CD4-positive, alpha-beta memory T cell (primary cell): ENCODE measurements at regions not wholly inside any gene's neighbourhood (a gene's known extent, or its start where the extent isn't known, plus 50 kb on each side); places are given as distances from the start of the nearest gene placed in this dataset.

ENCODE experiments used
- CTCF ChIA-PET: fragments of 350-600 bp; sonication (Branson Sonifier 250); formaldehyde crosslinking; loops from one replicate; lab custom pipeline; 2021; ENCODE audit warnings: inconsistent platforms; ENCODE audit not compliant: partially characterized antibody; lab: Charles Lee
- POLR2A ChIA-PET: fragments of 350-600 bp; sonication (Branson Sonifier 250); formaldehyde crosslinking; loops from one replicate; lab custom pipeline; 2021; ENCODE audit not compliant: partially characterized antibody; lab: Charles Lee
- DNase-seq, 5 donors: peaks; one replicate each; pipeline versions ENCODE4 v3.0.0 to v3.0.0-alpha.2; 2020 to 2022; ENCODE audit warnings: mixed read lengths in 1 of 5
- H3K27ac ChIP-seq: one replicate; pipeline ENCODE4 v1.7.0; 2013; ENCODE audit warnings: low read depth, low read length
- H3K27me3 ChIP-seq: 2 replicates; pipeline ENCODE4 v1.7.0; 2013; ENCODE audit warnings: mild to moderate bottlenecking, low read length, moderate library complexity; ENCODE audit not compliant: insufficient read depth
- H3K36me3 ChIP-seq: 2 replicates; pipeline ENCODE4 v1.7.0; 2013; ENCODE audit warnings: mild to moderate bottlenecking, low read length, moderate library complexity; ENCODE audit not compliant: insufficient read depth
- H3K4me1 ChIP-seq: 2 replicates; pipeline ENCODE4 v1.7.0; 2013; ENCODE audit warnings: mild to moderate bottlenecking, low read length, moderate library complexity; ENCODE audit not compliant: insufficient read depth
- H3K4me3 ChIP-seq, 2 donors: one replicate each; pipeline ENCODE4 v1.7.0; 2013; ENCODE audit warnings: low read length in 2 of 2, mild to moderate bottlenecking in 1 of 2
- H3K9me3 ChIP-seq, 2 donors: one replicate each; pipeline ENCODE4 v1.7.0; 2013; ENCODE audit warnings: low read length in 2 of 2, control low read depth in 1 of 2; ENCODE audit not compliant: control insufficient read depth in 1 of 2
- H3K27ac Mint-ChIP-seq, 7 donors: one replicate each; pipeline ENCODE4 v1.8.0; 2020 to 2021; ENCODE audit warnings: mixed read lengths in 7 of 7, mild to moderate bottlenecking in 6 of 7, inconsistent platforms in 3 of 7, moderate library complexity in 3 of 7
- H3K27me3 Mint-ChIP-seq, 2 donors: one replicate each; pipeline ENCODE4 v1.8.0; 2020 to 2021; ENCODE audit warnings: mixed read lengths in 2 of 2
- H3K36me3 Mint-ChIP-seq, 2 donors: one replicate each; pipeline ENCODE4 v1.8.0; 2020 to 2021; ENCODE audit warnings: mixed read lengths in 2 of 2, inconsistent platforms in 1 of 2, mild to moderate bottlenecking in 1 of 2
- H3K4me1 Mint-ChIP-seq, 4 donors: one replicate each; pipeline ENCODE4 v1.8.0; 2020 to 2021; ENCODE audit warnings: mixed read lengths in 4 of 4, mild to moderate bottlenecking in 1 of 4
- H3K4me3 Mint-ChIP-seq, 8 donors: one replicate each; pipeline ENCODE4 v1.8.0; 2020 to 2021; ENCODE audit warnings: mixed read lengths in 8 of 8, mild to moderate bottlenecking in 7 of 8, moderate library complexity in 6 of 8, inconsistent platforms in 3 of 8
- H3K9me3 Mint-ChIP-seq, 8 donors: one replicate each; pipeline ENCODE4 v1.8.0; 2020 to 2021; ENCODE audit warnings: mixed read lengths in 8 of 8, mild to moderate bottlenecking in 5 of 8, inconsistent platforms in 3 of 8, moderate library complexity in 1 of 8
- intact Hi-C: fragments of 100-400 bp; cut with micrococcal nuclease; formaldehyde crosslinking; loops from one replicate; pipeline ENCODE4 v1.15.1; 2023

DNA sequence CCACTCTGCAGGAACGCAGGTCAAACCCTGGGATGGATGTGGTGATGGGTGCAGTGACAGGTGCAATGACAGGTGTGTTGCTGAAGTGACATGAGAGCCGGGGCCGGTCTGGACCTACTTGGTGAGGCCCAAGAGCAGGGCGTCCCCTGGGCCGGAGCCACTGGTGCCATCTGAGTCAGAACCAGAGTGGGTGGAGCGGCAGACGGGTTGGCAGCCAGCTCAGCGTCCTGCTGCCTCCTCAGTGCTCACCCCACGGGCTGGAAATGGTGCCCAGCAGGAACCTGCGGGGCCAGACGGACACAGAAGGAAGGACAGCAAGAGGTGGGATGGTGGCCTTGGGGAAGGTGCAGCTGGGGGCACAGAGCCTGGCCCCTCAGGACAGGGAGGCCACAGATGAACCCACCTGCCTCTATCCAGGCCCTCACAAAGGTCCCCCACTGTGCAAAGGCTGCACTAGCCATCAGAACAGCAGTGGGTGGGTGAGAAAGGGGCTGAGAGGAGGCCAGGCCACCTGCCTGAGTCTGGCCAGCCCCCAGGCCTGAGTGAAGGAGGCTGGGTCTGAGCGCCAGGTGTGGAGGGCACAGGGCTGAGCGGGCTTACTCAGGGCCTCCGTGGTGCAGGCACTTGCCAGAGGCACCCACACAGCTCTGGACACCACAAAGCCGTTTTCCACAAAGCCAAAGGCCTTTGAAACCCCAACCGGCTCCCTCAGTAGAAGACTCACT lies 129.0 kb upstream of the PPP2R2D start:
- Histone ChIP-seq H3K4me3 (no peak overlapping the region), H3K27ac (no peak overlapping the region), H3K4me1 (no peaks in the 10 kb centered on the region), H3K9me3 (peaks cover 0 to 3% of the 10 kb centered on the region in 2 donors), H3K36me3 (no peaks in the 10 kb centered on the region), H3K27me3 (no peaks in the 10 kb centered on the region)
- DNase-seq = no peak
- Mint-ChIP-seq H3K36me3 (peaks cover 0 to 2% of the 10 kb centered on the region in 2 donors), H3K9me3 (peaks cover 3 to 18% (median 11%) of the 10 kb centered on the region in 8 donors), H3K4me3 (no peak overlapping the region), H3K4me1 (no peaks in the 10 kb centered on the region), H3K27ac (no peak overlapping the region), H3K27me3 (peaks cover 4% of the 10 kb centered on the region in 2 donors)
- intact Hi-C loops = no loop called here
- POLR2A ChIA-PET = no interaction called here
- CTCF ChIA-PET = no interaction called here

DNA sequence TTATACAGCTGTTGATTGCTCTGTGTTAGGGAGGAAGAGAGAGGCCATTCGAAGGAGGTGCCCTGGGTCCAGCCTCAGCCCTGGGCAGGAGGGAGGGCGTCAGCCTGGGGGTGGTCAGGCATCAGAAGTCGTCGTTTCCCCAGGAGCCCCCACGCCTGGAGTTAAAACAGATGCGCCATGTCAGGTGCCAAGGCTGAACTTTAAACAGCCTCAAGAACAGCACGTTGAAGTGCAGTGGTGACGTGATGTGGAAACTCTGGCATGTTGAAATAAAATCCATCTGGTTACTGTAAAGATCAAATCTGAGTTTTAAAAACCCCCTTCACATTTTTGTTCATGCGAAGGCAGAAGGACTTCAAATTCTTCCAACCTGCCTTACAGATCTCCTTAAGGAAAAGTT lies 128.4 kb upstream of the PPP2R2D start:
- CTCF ChIA-PET = no interaction called here
- Mint-ChIP-seq H3K4me1 (no peaks in the 10 kb centered on the region), H3K36me3 (peaks cover 0 to 2% of the 10 kb centered on the region in 2 donors), H3K9me3 (peaks cover 5 to 23% (median 14%) of the 10 kb centered on the region in 8 donors), H3K4me3 (no peak overlapping the region), H3K27me3 (peaks cover 4% of the 10 kb centered on the region in 2 donors), H3K27ac (no peak overlapping the region)
- POLR2A ChIA-PET = no interaction called here
- Histone ChIP-seq H3K9me3 (peaks cover 0 to 7% of the 10 kb centered on the region in 2 donors), H3K27me3 (no peaks in the 10 kb centered on the region), H3K36me3 (no peaks in the 10 kb centered on the region), H3K4me1 (no peaks in the 10 kb centered on the region), H3K4me3 (no peak overlapping the region), H3K27ac (no peak overlapping the region)
- intact Hi-C loops = no loop called here
- no peak for DNase-seq

DNA sequence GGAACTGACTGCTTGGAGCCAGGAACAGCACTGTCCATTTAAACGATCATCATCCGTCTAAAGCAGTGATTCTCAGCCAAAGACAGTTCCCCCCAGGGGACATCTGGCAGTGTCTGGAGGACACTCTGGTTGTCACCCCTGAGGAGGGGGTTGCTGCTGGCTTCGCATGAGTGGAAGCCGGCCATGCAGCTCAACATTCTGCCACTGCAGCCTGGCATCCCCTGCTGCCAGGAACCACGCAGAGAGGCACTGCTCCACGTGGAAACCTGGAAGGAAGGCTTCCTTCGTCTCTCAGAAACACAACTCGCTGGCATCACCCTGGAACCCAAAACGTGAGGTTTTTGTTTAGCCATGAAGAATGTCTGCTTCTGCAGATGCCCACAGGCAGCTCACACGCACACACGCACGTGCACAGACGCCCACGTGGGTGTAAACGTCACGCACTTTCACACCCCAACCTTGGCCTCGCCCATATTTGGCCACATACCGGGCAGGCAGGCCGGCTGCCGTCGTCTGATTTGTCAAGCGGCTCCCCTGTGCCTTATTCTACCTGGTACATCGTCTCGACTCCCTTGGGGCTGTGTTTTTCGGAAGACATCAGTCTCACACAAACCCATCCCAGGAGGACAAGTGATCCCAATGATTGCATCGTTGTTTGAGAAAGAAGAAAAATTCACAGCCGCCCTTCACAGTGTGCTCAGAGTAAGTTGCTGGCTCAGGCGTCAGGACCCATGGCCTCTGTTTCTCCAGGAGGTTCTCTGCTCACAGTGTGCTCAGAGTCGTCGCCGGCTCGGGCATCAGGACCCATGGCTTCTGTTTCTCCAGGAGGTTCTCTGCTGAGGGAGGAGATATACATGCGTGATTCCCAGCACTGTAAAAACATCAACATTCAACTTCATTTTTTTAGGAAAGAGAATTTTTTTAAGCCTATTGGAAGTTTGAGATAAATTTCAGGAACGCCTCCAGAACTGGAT lies 127.2 kb upstream of the PPP2R2D start:
- H3K36me3 Mint-ChIP-seq = peaks cover 0 to 4% of the 10 kb centered on the region in 2 donors
- peaks cover 12 to 34% (median 22%) of the 10 kb centered on the region in 8 donors for H3K9me3 Mint-ChIP-seq
- no peak for DNase-seq
- CTCF ChIA-PET = no interaction called here
- Histone ChIP-seq H3K36me3 (no peaks in the 10 kb centered on the region), H3K4me1 (no peaks in the 10 kb centered on the region), H3K27ac (no peak overlapping the region), H3K4me3 (no peak overlapping the region), H3K9me3 (peaks cover 0 to 19% of the 10 kb centered on the region in 2 donors), H3K27me3 (no peaks in the 10 kb centered on the region)
- peaks cover 2 to 3% of the 10 kb centered on the region in 2 donors for H3K27me3 Mint-ChIP-seq
- no peaks in the 10 kb centered on the region for H3K4me1 Mint-ChIP-seq
- H3K4me3 Mint-ChIP-seq = no peak overlapping the region
- POLR2A ChIA-PET = no interaction called here
- intact Hi-C loops = no loop called here
- no peak overlapping the region for H3K27ac Mint-ChIP-seq

DNA sequence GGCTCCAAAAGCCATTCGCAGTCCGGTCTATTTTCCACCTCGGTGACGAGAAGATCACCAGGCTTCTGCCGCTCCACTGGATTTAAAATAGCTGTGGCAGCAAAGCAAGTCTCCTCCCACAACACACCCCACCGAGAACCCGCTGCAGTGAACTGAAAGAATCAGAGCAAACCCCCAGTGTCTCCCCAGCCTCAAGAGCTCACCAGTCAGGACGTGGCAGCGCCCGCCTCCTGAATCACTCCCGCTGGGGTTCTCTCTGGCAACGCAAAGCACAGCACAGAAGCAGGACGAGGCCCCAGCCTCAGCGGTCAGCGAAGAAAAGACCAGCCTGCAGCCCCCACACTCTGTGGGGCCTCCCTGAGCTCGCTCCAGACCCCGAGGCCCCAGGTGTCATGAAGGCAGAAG lies 126.1 kb upstream of the PPP2R2D start:
- no peak for DNase-seq
- intact Hi-C loops = no loop called here
- Mint-ChIP-seq H3K4me1 (no peaks in the 10 kb centered on the region), H3K4me3 (no peak overlapping the region), H3K27ac (no peak overlapping the region), H3K27me3 (peaks cover 1 to 2% of the 10 kb centered on the region in 2 donors), H3K36me3 (peaks cover 0 to 4% of the 10 kb centered on the region in 2 donors), H3K9me3 (peaks cover 12 to 42% (median 22%) of the 10 kb centered on the region in 8 donors)
- Histone ChIP-seq H3K4me1 (no peaks in the 10 kb centered on the region), H3K4me3 (no peak overlapping the region), H3K9me3 (peaks cover 0 to 24% of the 10 kb centered on the region in 2 donors), H3K36me3 (no peaks in the 10 kb centered on the region), H3K27me3 (no peaks in the 10 kb centered on the region), H3K27ac (no peak overlapping the region)
- CTCF ChIA-PET = no interaction called here
- POLR2A ChIA-PET = no interaction called here

DNA sequence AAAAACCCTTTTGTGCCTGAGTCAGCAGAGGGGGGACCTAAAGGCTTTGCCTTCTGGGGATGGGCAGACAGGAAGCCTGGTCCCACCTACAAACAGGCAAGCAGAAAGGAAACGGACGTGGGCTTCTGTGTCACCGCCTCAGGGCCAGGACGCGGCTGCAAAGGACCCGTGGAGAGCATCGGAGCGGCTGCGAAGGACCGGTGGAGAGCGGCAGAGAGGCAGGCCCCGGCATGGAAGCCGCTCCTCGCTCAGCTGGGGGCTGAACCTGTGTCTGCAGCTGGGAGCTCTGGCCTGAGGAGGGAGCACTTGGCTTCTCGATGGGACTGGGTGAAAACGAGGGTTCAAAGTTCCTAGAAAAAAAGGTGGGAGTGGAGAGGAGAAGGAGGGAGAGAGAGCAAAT lies 125.4 kb upstream of the PPP2R2D start:
- no peak overlapping the region for H3K4me3 Mint-ChIP-seq
- H3K36me3 ChIP-seq = no peaks in the 10 kb centered on the region
- H3K4me1 Mint-ChIP-seq = no peaks in the 10 kb centered on the region
- H3K9me3 ChIP-seq = peaks cover 0 to 24% of the 10 kb centered on the region in 2 donors
- H3K9me3 Mint-ChIP-seq = peaks cover 12 to 46% (median 24%) of the 10 kb centered on the region in 8 donors
- no peak for DNase-seq
- CTCF ChIA-PET = no interaction called here
- H3K4me3 ChIP-seq = no peak overlapping the region
- no peaks in the 10 kb centered on the region for H3K27me3 ChIP-seq
- POLR2A ChIA-PET = no interaction called here
- no peak overlapping the region for H3K27ac ChIP-seq
- H3K4me1 ChIP-seq = no peaks in the 10 kb centered on the region
- no peaks in the 10 kb centered on the region for H3K27me3 Mint-ChIP-seq
- H3K36me3 Mint-ChIP-seq = peaks cover 0 to 4% of the 10 kb centered on the region in 2 donors
- no peak overlapping the region for H3K27ac Mint-ChIP-seq
- intact Hi-C loops = no loop called here

DNA sequence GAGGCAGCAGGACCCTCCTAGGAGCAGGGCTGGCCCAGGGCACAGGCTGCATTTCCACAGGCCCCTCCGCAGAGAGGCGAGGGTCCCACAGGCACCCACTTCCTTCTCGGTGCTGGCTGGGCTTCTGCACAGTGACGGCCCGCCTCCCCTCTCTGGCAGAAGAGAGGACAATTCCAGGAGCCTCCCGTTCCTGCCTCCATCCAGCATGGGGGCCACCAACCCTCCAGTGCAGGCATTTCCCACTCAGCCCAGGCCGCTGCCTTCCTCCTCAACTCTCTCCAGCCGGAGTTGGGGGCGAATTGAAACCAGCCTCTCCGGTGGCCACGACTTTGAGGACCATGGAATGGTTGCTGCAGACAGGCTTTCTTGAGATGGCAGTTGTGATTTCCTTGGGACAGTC lies 125.0 kb upstream of the PPP2R2D start:
- ChIA-PET POLR2A (no interaction called here), CTCF (no interaction called here)
- no peak overlapping the region for H3K27ac Mint-ChIP-seq
- no peak overlapping the region for H3K4me3 ChIP-seq
- intact Hi-C loops = no loop called here
- H3K36me3 ChIP-seq = no peaks in the 10 kb centered on the region
- no peak overlapping the region for H3K27ac ChIP-seq
- no peaks in the 10 kb centered on the region for H3K4me1 ChIP-seq
- H3K9me3 ChIP-seq = peaks cover 0 to 24% of the 10 kb centered on the region in 2 donors
- H3K27me3 ChIP-seq = no peaks in the 10 kb centered on the region
- peaks cover 0 to 4% of the 10 kb centered on the region in 2 donors for H3K36me3 Mint-ChIP-seq
- peaks cover 12 to 47% (median 25%) of the 10 kb centered on the region in 8 donors for H3K9me3 Mint-ChIP-seq
- no peak for DNase-seq
- no peaks in the 10 kb centered on the region for H3K27me3 Mint-ChIP-seq
- H3K4me1 Mint-ChIP-seq = no peaks in the 10 kb centered on the region
- no peak overlapping the region for H3K4me3 Mint-ChIP-seq

DNA sequence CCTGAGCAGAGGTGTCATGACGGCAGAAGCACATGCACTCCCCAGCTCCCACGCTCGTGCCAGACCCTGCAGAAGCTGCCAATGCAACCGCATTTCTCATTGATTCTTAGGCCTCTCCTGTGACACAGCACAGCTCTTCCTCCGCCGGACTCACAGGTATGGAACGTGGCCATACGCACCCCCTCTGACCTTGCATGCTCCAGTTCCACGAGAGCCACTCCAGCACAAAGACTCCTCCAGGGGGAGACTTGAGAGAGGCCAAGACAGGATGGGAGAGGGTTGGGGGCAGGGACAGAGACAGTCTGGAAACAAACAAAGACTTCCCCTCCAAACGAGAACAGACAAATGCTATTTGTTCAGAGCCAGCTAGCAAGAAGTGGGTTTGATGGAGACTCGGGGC lies 124.3 kb upstream of the PPP2R2D start:
- no peak for DNase-seq
- H3K36me3 Mint-ChIP-seq = peaks cover 0 to 4% of the 10 kb centered on the region in 2 donors
- no peaks in the 10 kb centered on the region for H3K4me1 Mint-ChIP-seq
- no peak overlapping the region for H3K4me3 ChIP-seq
- intact Hi-C loops = no loop called here
- ChIA-PET POLR2A (no interaction called here), CTCF (no interaction called here)
- H3K27ac ChIP-seq = no peak overlapping the region
- H3K27me3 Mint-ChIP-seq = no peaks in the 10 kb centered on the region
- no peak overlapping the region for H3K27ac Mint-ChIP-seq
- no peaks in the 10 kb centered on the region for H3K27me3 ChIP-seq
- no peaks in the 10 kb centered on the region for H3K4me1 ChIP-seq
- peaks cover 12 to 47% (median 25%) of the 10 kb centered on the region in 8 donors for H3K9me3 Mint-ChIP-seq
- H3K9me3 ChIP-seq = peaks cover 0 to 24% of the 10 kb centered on the region in 2 donors
- no peaks in the 10 kb centered on the region for H3K36me3 ChIP-seq
- no peak overlapping the region for H3K4me3 Mint-ChIP-seq
